Body of pancreas (tissue), 4 donors: ENCODE measurements at regions not wholly inside any gene's neighbourhood (a gene's known extent, or its start where the extent isn't known, plus 50 kb on each side); places are given as distances from the start of the nearest gene placed in this dataset.

ENCODE experiments used
- ATAC-seq: fragments of 150-250 bp; one replicate; pipeline ENCODE4 v1.9.1; 2016
- DNase-seq, 4 donors: peaks; one replicate each; pipeline ENCODE4 v3.0.0-alpha.2; 2019
- H3K27ac ChIP-seq, 4 donors: fragments of 200-600 bp; sonication (generic); 1 replicate in 3 of 4; 2 replicates in 1 of 4; pipeline versions ENCODE4 v1.5.1 to v1.6.1; 2016 to 2019; ENCODE audit warnings: mild to moderate bottlenecking in 1 of 4, mixed read lengths in 1 of 4, moderate library complexity in 1 of 4
- H3K27me3 ChIP-seq, 2 donors: fragments of 200-600 bp; sonication (generic); one replicate each; pipeline ENCODE4 v1.6.0; 2016; ENCODE audit warnings: mild to moderate bottlenecking in 1 of 2
- H3K36me3 ChIP-seq, 2 donors: fragments of 200-600 bp; sonication (generic); replicated peaks in 1 of 2; 2 replicates each; pipeline ENCODE4 v1.5.1; 2016; ENCODE audit warnings: low read depth in 2 of 2; ENCODE audit not compliant: insufficient read depth in 1 of 2
- H3K4me1 ChIP-seq: fragments of 200-600 bp; sonication (generic); one replicate; pipeline ENCODE4 v1.6.0; 2016
- H3K4me3 ChIP-seq, 2 donors: fragments of 200-600 bp; sonication (generic); 1 replicate in 1 of 2; 2 replicates in 1 of 2; pipeline ENCODE4 v1.5.1; 2016 to 2019
- H3K9me3 ChIP-seq, 3 donors: fragments of 200-600 bp; sonication (generic); 1 replicate in 2 of 3; 2 replicates in 1 of 3; pipeline ENCODE4 v1.5.1; 2016
- POLR2A ChIP-seq, 3 donors: fragments of 450-650 bp; IDR thresholded peaks; one replicate each; pipeline ENCODE4 v1.6.1; 2016; ENCODE audit warnings: antibody characterized with exemption in 3 of 3, mild to moderate bottlenecking in 2 of 3
- WGBS, 2 donors: methylation state at CpG; one replicate each; pipeline ENCODE4 v1.1.5; 2017; 5-methylcytosine and 5-hydroxymethylcytosine counted together
- intact Hi-C: fragments of 100-400 bp; cut with DNase I; formaldehyde crosslinking; loops from one replicate; pipeline ENCODE4 v1.15.1; 2023
- TF ChIP-seq, protein P1 (sequence below), 7 experiments: fragments of 450-650 bp in 4 of 7; fragments of 200-600 bp in 3 of 7; sonication (generic) in 3 of 7; IDR thresholded peaks; one replicate each; pipeline ENCODE4 v1.5.1; 2016 to 2019; ENCODE audit warnings: antibody characterized with exemption in 7 of 7

DNA sequence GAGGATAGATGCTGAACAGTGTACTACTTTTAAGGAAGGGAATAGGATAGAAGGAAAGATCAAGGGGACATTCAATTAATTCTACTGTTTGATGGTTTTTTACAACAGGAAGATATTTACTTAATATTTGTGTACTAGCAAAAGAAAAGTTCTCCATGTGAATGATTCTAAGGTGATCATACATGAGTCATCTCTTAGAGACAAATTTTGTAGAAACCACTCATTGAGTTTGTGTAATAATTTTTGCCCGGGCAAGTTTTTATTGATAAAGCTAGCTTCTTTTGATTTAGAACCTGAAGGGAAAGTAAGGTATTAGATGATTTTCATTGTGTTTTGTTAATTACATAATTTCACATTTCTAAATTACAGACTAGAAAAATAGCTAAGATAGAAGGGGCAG, 172.8 kb upstream of the PSMD7 start:
- no peaks in the 10 kb centered on the region for H3K36me3 ChIP-seq
- TF ChIP-seq, protein P1, sequence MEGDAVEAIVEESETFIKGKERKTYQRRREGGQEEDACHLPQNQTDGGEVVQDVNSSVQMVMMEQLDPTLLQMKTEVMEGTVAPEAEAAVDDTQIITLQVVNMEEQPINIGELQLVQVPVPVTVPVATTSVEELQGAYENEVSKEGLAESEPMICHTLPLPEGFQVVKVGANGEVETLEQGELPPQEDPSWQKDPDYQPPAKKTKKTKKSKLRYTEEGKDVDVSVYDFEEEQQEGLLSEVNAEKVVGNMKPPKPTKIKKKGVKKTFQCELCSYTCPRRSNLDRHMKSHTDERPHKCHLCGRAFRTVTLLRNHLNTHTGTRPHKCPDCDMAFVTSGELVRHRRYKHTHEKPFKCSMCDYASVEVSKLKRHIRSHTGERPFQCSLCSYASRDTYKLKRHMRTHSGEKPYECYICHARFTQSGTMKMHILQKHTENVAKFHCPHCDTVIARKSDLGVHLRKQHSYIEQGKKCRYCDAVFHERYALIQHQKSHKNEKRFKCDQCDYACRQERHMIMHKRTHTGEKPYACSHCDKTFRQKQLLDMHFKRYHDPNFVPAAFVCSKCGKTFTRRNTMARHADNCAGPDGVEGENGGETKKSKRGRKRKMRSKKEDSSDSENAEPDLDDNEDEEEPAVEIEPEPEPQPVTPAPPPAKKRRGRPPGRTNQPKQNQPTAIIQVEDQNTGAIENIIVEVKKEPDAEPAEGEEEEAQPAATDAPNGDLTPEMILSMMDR (IDR thresholded peaks at IDR 0.05): no peak
- no peak for TF ChIP-seq POLR2A (IDR thresholded peaks at IDR 0.05)
- no peaks in the 10 kb centered on the region for H3K27me3 ChIP-seq
- no peak for ATAC-seq
- no peak for DNase-seq
- 94 to 96% methylated on average over 1 of the region's 1 CpG for WGBS, 2 donors
- H3K27ac ChIP-seq: no peak overlapping the region
- no peaks in the 10 kb centered on the region for H3K9me3 ChIP-seq
- no peak overlapping the region for H3K4me3 ChIP-seq
- intact Hi-C loops: no loop called here
- no peaks in the 10 kb centered on the region for H3K4me1 ChIP-seq

DNA sequence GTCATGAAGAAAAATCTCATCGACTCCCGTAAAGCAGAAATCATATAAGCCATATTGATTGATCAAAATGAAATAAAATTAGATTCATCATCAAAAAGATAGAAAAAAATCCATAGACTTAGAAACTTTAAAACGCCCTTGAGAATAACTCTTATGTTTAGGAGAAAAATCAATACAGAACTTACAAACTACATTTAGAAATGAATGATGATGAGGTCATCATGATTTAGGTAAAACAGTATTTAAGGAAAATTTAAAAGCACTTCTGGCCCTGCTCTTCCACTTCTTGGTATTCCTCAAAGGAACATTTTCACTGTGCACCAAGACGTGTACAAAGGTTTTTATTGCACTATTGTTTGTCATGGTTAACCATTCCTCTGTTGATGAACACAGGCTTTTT, 173.4 kb upstream of the PSMD7 start:
- H3K9me3 ChIP-seq: no peaks in the 10 kb centered on the region
- intact Hi-C loops: no loop called here
- ATAC-seq (no peak), DNase-seq (no peak)
- WGBS, 2 donors: 65 to 70% methylated on average over 4 of the region's 4 CpGs
- no peak overlapping the region for H3K4me3 ChIP-seq
- TF ChIP-seq, protein P1 (IDR thresholded peaks at IDR 0.05): no peak
- no peak for TF ChIP-seq POLR2A (IDR thresholded peaks at IDR 0.05)
- no peaks in the 10 kb centered on the region for H3K27me3 ChIP-seq
- no peaks in the 10 kb centered on the region for H3K4me1 ChIP-seq
- no peaks in the 10 kb centered on the region for H3K36me3 ChIP-seq
- H3K27ac ChIP-seq: no peak overlapping the region

DNA sequence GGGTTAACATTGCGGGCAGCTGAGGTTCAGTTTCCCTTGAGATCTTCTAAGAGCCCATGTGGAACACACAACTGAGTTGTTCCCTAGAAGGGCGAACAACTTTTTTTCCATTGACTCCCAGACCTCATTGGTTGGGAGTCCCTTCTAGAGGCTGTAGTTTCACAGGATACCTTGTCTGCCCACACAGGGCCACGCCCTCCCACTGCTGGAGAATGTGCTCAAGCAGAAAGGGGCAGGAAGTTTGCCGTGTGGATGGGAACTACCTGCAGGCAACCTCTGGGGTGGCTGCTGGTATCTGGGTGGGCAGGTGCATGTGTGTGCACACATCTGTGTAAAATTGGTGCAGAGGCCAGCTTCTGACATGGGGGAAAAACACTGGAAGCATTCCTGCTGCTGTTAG, 178.8 kb upstream of the PSMD7 start:
- Histone ChIP-seq H3K36me3 (no peaks in the 10 kb centered on the region), H3K27ac (no peak overlapping the region), H3K27me3 (no peaks in the 10 kb centered on the region), H3K4me1 (no peaks in the 10 kb centered on the region), H3K4me3 (no peak overlapping the region), H3K9me3 (no peaks in the 10 kb centered on the region)
- intact Hi-C loops: no loop called here
- WGBS, 2 donors: 72 to 77% methylated on average over 3 to 4 of the region's 4 CpGs
- TF ChIP-seq POLR2A (IDR thresholded peaks at IDR 0.05): no peak
- TF ChIP-seq, protein P1 (IDR thresholded peaks at IDR 0.05): no peak
- DNase-seq (no peak), ATAC-seq (no peak)

DNA sequence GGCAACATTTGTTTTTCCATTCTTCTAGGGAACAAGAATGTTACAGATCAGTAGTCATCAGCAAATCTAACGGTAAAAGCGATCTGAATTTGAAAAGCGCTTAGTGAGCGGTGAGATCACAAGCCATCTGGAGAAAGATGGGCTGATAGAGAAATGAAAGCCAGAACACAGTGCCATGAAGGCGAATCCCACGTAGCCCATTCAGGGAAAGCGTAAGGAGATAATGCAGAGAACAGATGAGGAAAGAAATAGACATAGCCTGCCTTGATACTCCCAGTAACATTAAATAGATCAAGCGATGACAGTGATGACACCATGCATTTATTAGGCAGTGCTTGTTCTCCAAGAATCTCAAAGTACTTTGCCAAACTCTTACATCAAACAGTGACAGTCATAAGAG, 183.1 kb upstream of the PSMD7 start:
- H3K27ac ChIP-seq: no peak overlapping the region
- H3K4me3 ChIP-seq: no peak overlapping the region
- intact Hi-C loops: no loop called here
- no peaks in the 10 kb centered on the region for H3K27me3 ChIP-seq
- H3K4me1 ChIP-seq: no peaks in the 10 kb centered on the region
- H3K9me3 ChIP-seq: no peaks in the 10 kb centered on the region
- no peak for ATAC-seq
- WGBS, 2 donors: 81 to 84% methylated on average over 8 of the region's 8 CpGs
- TF ChIP-seq POLR2A (IDR thresholded peaks at IDR 0.05): no peak
- TF ChIP-seq, protein P1 (IDR thresholded peaks at IDR 0.05): no peak
- H3K36me3 ChIP-seq: no peaks in the 10 kb centered on the region
- no peak for DNase-seq

DNA sequence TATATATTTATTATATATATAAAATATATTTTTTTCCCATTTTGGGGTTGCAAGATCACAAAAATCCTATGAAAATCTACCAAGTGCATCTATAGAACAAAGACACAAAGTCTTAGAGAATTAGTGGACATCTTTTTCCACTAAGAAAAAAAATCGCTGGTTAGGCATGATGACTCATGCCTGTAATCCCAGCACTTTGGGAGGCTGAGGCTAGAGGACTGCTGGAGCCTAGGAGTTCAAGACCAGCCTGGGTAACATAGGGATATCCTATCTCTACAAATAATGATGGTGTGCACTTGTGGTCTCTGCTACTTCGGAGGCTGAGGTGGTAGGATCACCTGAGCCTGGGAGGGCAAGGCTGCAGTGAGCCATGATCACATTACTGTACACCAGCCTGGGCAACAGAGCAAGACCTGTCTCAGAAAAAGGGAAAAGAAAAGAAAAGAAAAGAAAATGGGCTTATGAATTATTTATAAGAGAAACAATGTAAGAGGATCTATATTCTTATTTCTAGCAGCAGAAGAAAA, 185.1 kb upstream of the PSMD7 start:
- Histone ChIP-seq H3K9me3 (no peaks in the 10 kb centered on the region), H3K36me3 (no peaks in the 10 kb centered on the region), H3K27me3 (no peaks in the 10 kb centered on the region), H3K4me3 (no peak overlapping the region), H3K27ac (no peak overlapping the region), H3K4me1 (peaks cover 6% of the 10 kb centered on the region)
- DNase-seq (no peak), ATAC-seq (no peak)
- intact Hi-C loops: no loop called here
- 81 to 83% methylated on average over 2 of the region's 2 CpGs for WGBS, 2 donors
- TF ChIP-seq, protein P1 (IDR thresholded peaks at IDR 0.05): no peak
- TF ChIP-seq POLR2A (IDR thresholded peaks at IDR 0.05): no peak
